ENCODE measurements at regions not wholly inside any gene's neighbourhood (a gene's known extent, or its start where the extent isn't known, plus 50 kb on each side); places are given as distances from the start of the nearest gene placed in this dataset.
"Not testable (repeated sequence)": the region's sequence is repeated elsewhere in the genome, so short reads cannot be mapped to it uniquely, and the experiment has no call there.

- no peak for TF ChIP-seq POLR2A (IDR thresholded peaks at IDR 0.05)
- no peak for TF ChIP-seq CTCF (IDR thresholded peaks at IDR 0.05)
- no peak for TF ChIP-seq POLR2AphosphoS5 (IDR thresholded peaks at IDR 0.05)
- Histone ChIP-seq H3K4me1 (no peaks in the 10 kb centered on the region), H3K9me3 (no peaks in the 10 kb centered on the region), H3K27ac (no peak overlapping the region), H3K36me3 (no peaks in the 10 kb centered on the region), H3K4me3 (no peak overlapping the region), H3K27me3 (no peaks in the 10 kb centered on the region)
- intact Hi-C loops (cut with DNase I; ENCODE audit: low total_unique reads) = loop anchor here (5.0 kb wide), 1 partner anchor 149 kb away; the partner anchor contains the start of gene LNPK
- no peak for DNase-seq (ENCODE audit: low spot score in 2 of 2)
Observed at GRCh38 chr2:175852879-175853615, 149.0 kb downstream of the LNPK start.

- H3K36me3 ChIP-seq = no peaks in the 10 kb centered on the region
- no peak overlapping the region for H3K4me3 ChIP-seq
- intact Hi-C loops (cut with DNase I; ENCODE audit: low total_unique reads) = no loop called here
- H3K27me3 ChIP-seq = no peaks in the 10 kb centered on the region
- H3K4me1 ChIP-seq = no peaks in the 10 kb centered on the region
- no peak for TF ChIP-seq POLR2A (IDR thresholded peaks at IDR 0.05)
- TF ChIP-seq CTCF (IDR thresholded peaks at IDR 0.05) = no peak
- TF ChIP-seq POLR2AphosphoS5 (IDR thresholded peaks at IDR 0.05) = no peak
- no peaks in the 10 kb centered on the region for H3K9me3 ChIP-seq
- no peak for DNase-seq (ENCODE audit: low spot score in 2 of 2)
- H3K27ac ChIP-seq = no peak overlapping the region
Observed at GRCh38 chr2:175847128-175847527, 154.9 kb downstream of the LNPK start.

DNA sequence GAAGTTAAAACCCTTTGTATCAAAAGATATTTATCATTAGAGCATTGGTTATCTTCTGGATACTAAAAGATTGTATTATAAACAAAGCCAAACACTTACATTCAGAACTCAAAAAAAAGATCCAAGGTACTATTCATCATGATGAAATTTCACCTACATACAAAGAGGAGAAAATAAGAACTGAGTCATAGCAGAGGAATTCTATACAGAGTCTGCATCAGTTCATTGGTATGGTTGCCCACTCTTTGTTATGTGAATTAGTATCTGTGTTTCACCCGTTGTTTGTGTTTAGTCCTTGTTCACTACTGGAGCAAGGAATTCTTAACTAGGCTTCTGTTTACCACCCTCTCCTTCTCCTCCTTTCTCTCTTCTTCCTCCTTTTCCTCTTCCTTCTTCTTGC is 157.9 kb downstream of the LNPK start:
- TF ChIP-seq POLR2A (IDR thresholded peaks at IDR 0.05) (no peak), CTCF (IDR thresholded peaks at IDR 0.05) (no peak), POLR2AphosphoS5 (IDR thresholded peaks at IDR 0.05) (no peak)
- intact Hi-C loops (cut with DNase I; ENCODE audit: low total_unique reads) = no loop called here
- Histone ChIP-seq H3K4me3 (no peak overlapping the region), H3K27ac (no peak overlapping the region), H3K9me3 (no peaks in the 10 kb centered on the region), H3K27me3 (no peaks in the 10 kb centered on the region), H3K4me1 (no peaks in the 10 kb centered on the region), H3K36me3 (no peaks in the 10 kb centered on the region)
- no peak for DNase-seq (ENCODE audit: low spot score in 2 of 2)

DNA sequence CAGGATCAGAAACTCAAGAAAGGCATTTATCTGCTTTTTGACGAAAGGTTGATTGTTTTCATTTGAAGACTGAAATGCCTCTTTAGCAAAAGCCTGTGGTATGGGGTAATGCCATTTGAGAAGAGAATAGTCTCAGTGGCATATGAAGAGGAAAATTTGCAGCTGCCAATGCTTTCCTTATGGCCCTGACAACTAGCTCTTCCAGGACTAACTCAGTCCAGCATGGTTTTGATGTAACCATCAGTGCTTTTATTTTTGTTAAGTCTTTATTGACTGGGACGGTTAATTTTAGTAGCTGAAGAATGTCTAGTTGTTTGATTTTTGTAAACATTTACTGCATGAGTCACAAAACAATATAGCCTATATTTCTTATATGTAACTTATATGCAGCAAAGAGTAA is 158.4 kb downstream of the LNPK start:
- Histone ChIP-seq H3K27ac (no peak overlapping the region), H3K4me3 (no peak overlapping the region), H3K27me3 (no peaks in the 10 kb centered on the region), H3K9me3 (no peaks in the 10 kb centered on the region), H3K4me1 (no peaks in the 10 kb centered on the region), H3K36me3 (no peaks in the 10 kb centered on the region)
- intact Hi-C loops (cut with DNase I; ENCODE audit: low total_unique reads) = no loop called here
- TF ChIP-seq POLR2AphosphoS5 (IDR thresholded peaks at IDR 0.05) = no peak
- TF ChIP-seq POLR2A (IDR thresholded peaks at IDR 0.05) = no peak
- no peak for DNase-seq (ENCODE audit: low spot score in 2 of 2)

- no peaks in the 10 kb centered on the region for H3K27me3 ChIP-seq
- DNase-seq (ENCODE audit: low spot score in 2 of 2) = no peak
Observed at GRCh38 chr2:175842996-175843395, 159.1 kb downstream of the LNPK start.

GRCh38 chr2:175840765-175841164 is 161.3 kb downstream of the LNPK start:
- intact Hi-C loops (cut with DNase I; ENCODE audit: low total_unique reads); H3K4me3 ChIP-seq; H3K27ac ChIP-seq; H3K27me3 ChIP-seq; H3K4me1 ChIP-seq; H3K36me3 ChIP-seq; H3K9me3 ChIP-seq; DNase-seq (ENCODE audit: low spot score in 2 of 2): not testable (repeated sequence)

More at GRCh38 chr2:175842996-175843395, 159.1 kb downstream of the LNPK start:
- H3K9me3 ChIP-seq = no peaks in the 10 kb centered on the region
- TF ChIP-seq POLR2A (IDR thresholded peaks at IDR 0.05) (no peak), POLR2AphosphoS5 (IDR thresholded peaks at IDR 0.05) (no peak)
- no peak overlapping the region for H3K27ac ChIP-seq
- intact Hi-C loops (cut with DNase I; ENCODE audit: low total_unique reads) = no loop called here
- no peaks in the 10 kb centered on the region for H3K36me3 ChIP-seq
- no peaks in the 10 kb centered on the region for H3K4me1 ChIP-seq
- no peak overlapping the region for H3K4me3 ChIP-seq
